Glutamatergic neuron (in vitro differentiated cells): ENCODE measurements at regions not wholly inside any gene's neighbourhood (a gene's known extent, or its start where the extent isn't known, plus 50 kb on each side); places are given as distances from the start of the nearest gene placed in this dataset.
A peak's percentile ranks its signal among the peaks of the same experiment; 100 is the strongest.

Experiments used
- DNase-seq: peaks from one replicate; pipeline ENCODE4 v3.0.0; 2022
- H3K27ac Mint-ChIP-seq: one replicate; pipeline ENCODE4 v1.8.0; 2020; ENCODE audit warnings: mild to moderate bottlenecking, mixed read lengths, inconsistent platforms; ENCODE audit not compliant: unreplicated experiment
- H3K27me3 Mint-ChIP-seq: one replicate; pipeline ENCODE4 v1.8.0; 2020; ENCODE audit warnings: mild to moderate bottlenecking, moderate library complexity, mixed read lengths, inconsistent platforms; ENCODE audit not compliant: unreplicated experiment
- H3K36me3 Mint-ChIP-seq: one replicate; pipeline ENCODE4 v1.8.0; 2020; ENCODE audit warnings: mild to moderate bottlenecking, mixed read lengths, inconsistent platforms; ENCODE audit not compliant: unreplicated experiment
- H3K4me1 Mint-ChIP-seq: one replicate; pipeline ENCODE4 v1.8.0; 2020; ENCODE audit warnings: mild to moderate bottlenecking, low read depth, mixed read lengths, inconsistent platforms; ENCODE audit not compliant: unreplicated experiment
- H3K4me3 Mint-ChIP-seq: one replicate; pipeline ENCODE4 v1.8.0; 2020; ENCODE audit warnings: mild to moderate bottlenecking, mixed read lengths, inconsistent platforms; ENCODE audit not compliant: unreplicated experiment
- H3K9me3 Mint-ChIP-seq: one replicate; pipeline ENCODE4 v1.8.0; 2020; ENCODE audit warnings: mild to moderate bottlenecking, moderate library complexity, mixed read lengths, inconsistent platforms; ENCODE audit not compliant: unreplicated experiment
- TF ChIP-seq, protein P1 (sequence below): fragments of 200-600 bp; sonication (generic); IDR thresholded peaks from one replicate; pipeline ENCODE4 v1.5.0; 2021; ENCODE audit not compliant: partially characterized antibody, unreplicated experiment

DNA sequence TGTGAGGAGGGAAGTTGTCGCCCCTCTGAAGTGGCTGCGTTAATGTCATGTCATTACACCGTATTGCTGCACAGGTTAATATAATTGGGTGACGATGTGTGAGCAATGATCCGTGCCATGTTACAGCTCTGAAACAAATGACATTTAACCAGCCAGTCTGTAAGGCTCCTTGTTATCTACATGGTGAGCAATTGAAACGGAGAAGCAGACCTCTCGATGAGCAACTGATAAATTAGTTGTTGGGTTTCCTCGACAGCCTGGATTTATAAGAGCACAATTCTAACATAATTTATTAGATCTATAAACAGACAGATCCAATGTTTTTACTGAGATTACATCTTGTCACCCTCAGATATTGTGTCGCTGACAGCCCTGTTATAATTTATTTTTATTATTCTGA, 49.9 kb upstream of the MAFB start:
- peaks cover 6% of the 10 kb centered on the region for H3K9me3 Mint-ChIP-seq
- H3K27ac Mint-ChIP-seq, result no peak overlapping the region
- DNase-seq, result no peak
- TF ChIP-seq, protein P1, sequence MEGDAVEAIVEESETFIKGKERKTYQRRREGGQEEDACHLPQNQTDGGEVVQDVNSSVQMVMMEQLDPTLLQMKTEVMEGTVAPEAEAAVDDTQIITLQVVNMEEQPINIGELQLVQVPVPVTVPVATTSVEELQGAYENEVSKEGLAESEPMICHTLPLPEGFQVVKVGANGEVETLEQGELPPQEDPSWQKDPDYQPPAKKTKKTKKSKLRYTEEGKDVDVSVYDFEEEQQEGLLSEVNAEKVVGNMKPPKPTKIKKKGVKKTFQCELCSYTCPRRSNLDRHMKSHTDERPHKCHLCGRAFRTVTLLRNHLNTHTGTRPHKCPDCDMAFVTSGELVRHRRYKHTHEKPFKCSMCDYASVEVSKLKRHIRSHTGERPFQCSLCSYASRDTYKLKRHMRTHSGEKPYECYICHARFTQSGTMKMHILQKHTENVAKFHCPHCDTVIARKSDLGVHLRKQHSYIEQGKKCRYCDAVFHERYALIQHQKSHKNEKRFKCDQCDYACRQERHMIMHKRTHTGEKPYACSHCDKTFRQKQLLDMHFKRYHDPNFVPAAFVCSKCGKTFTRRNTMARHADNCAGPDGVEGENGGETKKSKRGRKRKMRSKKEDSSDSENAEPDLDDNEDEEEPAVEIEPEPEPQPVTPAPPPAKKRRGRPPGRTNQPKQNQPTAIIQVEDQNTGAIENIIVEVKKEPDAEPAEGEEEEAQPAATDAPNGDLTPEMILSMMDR, result no peak
- H3K4me1 Mint-ChIP-seq, result peaks cover 14% of the 10 kb centered on the region
- H3K27me3 Mint-ChIP-seq, result peaks cover 3% of the 10 kb centered on the region
- no peak overlapping the region for H3K4me3 Mint-ChIP-seq
- peaks cover 6% of the 10 kb centered on the region for H3K36me3 Mint-ChIP-seq

DNA sequence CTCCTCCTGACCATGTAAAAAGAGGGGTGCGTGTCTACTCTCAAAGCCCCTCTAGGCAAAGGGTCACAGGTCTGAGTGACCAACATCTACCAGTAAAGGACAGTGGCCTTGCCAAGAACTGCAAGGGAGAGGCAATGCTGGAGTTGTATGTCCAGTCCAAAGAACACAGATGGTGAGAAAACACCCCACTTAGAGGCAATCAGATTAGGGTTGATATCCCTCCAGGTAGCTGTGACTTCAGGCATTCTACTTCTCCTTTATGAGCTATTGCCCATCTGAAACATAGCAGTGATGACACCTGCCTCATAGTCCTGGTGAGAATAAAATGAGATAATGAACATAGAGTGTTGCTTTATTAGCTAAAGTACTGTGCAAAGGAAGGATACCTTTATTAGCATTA, 50.8 kb upstream of the MAFB start:
- Mint-ChIP-seq H3K4me3 (no peak overlapping the region), H3K36me3 (peaks cover 6% of the 10 kb centered on the region), H3K9me3 (peaks cover 7% of the 10 kb centered on the region), H3K27me3 (peaks cover 5% of the 10 kb centered on the region), H3K4me1 (peaks cover 20% of the 10 kb centered on the region), H3K27ac (no peak overlapping the region)
- TF ChIP-seq, protein P1, result no peak
- DNase-seq, result no peak

DNA sequence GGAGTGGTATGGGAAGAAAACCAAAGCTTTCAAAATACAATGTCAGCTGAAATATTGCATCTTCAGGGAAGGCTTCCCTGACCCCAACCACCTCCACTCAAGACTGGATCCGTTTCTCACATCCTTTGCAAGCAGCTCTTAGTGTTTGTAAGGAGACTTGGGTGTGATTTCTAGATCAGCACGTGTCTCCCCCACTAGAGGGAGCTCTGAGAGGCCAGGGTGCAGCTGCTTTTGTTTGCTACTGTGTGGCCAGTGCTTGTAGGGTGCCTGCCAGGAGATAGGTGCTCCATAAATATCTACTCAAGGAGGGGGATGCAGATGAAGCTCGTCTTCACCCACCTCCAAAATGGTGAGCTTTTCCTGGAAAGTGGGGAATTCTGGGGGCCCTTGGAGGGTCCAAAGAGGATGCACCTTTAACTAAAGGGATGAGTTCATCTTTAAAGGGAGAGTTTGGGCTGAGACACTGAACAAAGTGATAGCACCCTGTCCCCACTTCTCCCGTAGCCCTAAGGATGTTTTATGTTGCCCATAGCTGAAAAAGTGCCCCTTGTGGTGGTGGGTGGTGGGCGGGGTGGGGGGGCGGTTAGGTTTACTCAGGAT, 52.6 kb upstream of the MAFB start:
- Mint-ChIP-seq H3K36me3 (peaks cover 6% of the 10 kb centered on the region), H3K4me1 (peaks cover 27% of the 10 kb centered on the region), H3K27ac (no peak overlapping the region), H3K4me3 (no peak overlapping the region), H3K27me3 (peaks cover 5% of the 10 kb centered on the region), H3K9me3 (peaks cover 4% of the 10 kb centered on the region)
- peak; percentile 41 for DNase-seq
- TF ChIP-seq, protein P1, result peak; percentile 56

DNA sequence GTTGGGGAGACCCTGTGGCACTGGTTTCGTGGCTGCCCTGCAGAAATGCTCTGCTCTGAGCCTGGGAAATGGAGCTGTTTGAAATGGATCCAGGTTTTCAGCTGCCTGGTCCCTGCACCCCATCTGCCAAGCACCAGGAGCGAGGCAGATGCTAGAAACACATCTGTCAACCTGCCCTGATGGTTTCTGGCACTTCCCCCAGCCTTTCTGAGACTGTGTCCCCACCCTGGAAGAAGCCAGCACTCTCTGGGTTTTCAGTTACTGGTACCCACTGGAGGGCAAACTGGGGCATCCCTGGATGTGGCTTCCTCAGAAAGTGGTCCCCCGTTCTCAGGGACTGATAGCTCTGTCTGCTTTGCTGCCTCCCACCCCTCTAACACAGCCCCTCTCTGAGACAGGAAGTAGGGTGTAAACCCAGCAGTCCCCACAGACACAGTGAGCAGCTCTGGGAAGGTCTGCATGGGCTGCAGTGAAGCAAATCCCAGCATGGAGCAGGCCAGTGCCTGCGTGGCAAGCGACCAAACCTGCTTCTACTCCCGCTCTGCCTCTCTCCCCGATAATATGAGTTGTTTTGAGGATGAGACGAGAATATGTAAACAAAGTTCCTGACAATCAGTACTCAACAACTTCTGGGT, 54.2 kb upstream of the MAFB start:
- DNase-seq, result no peak
- H3K4me1 Mint-ChIP-seq, result peaks cover 34% of the 10 kb centered on the region
- no peaks in the 10 kb centered on the region for H3K36me3 Mint-ChIP-seq
- peaks cover 6% of the 10 kb centered on the region for H3K9me3 Mint-ChIP-seq
- peak overlapping the region; percentile 80 for H3K27ac Mint-ChIP-seq
- TF ChIP-seq, protein P1, result no peak
- peaks cover 4% of the 10 kb centered on the region for H3K27me3 Mint-ChIP-seq
- H3K4me3 Mint-ChIP-seq, result no peak overlapping the region

DNA sequence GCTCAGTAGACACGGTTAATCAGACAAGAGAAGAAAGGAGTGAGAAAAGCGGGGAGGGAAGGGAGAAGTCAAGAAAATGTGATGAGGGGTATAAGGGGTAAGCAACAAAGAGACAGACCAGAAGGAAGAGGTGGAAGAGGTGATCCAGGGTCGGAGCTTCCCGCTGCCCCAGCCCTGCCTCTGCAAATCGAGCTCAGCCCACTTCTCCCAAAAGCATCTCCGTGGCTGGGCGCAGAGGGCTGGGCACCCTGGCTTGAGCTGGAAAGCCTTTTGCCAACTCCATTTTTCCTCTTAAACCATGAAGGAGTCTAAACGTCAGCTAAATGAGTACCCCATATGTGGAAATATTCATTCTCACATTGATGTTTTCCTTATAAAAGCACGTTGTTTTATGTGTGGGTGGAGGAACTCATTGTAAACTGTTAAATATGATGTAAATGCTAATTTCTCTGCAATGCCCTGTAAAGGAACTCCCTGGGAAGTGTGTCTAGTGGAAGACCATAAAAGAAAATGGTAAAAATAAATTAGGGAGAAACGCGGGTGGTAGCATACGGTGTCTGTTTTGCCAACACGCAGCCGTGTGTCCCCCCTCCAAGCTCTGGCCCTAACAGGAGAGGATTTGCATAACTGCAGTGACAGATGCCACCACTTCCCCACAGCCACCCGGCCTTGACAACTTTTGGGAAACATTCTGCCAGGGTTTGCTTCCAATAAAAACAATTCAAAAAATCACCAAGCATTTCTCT, 55.2 kb upstream of the MAFB start:
- Mint-ChIP-seq H3K4me3 (no peak overlapping the region), H3K4me1 (peaks cover 29% of the 10 kb centered on the region), H3K27ac (peak overlapping the region; percentile 80), H3K9me3 (peaks cover 6% of the 10 kb centered on the region), H3K27me3 (peaks cover 4% of the 10 kb centered on the region), H3K36me3 (no peaks in the 10 kb centered on the region)
- TF ChIP-seq, protein P1, result no peak
- DNase-seq, result peak; percentile 37
